ENCODE measurements at regions not wholly inside any gene's neighbourhood (a gene's known extent, or its start where the extent isn't known, plus 50 kb on each side); places are given as distances from the start of the nearest gene placed in this dataset.
A peak's percentile ranks its signal among the peaks of the same experiment; 100 is the strongest.

DNA sequence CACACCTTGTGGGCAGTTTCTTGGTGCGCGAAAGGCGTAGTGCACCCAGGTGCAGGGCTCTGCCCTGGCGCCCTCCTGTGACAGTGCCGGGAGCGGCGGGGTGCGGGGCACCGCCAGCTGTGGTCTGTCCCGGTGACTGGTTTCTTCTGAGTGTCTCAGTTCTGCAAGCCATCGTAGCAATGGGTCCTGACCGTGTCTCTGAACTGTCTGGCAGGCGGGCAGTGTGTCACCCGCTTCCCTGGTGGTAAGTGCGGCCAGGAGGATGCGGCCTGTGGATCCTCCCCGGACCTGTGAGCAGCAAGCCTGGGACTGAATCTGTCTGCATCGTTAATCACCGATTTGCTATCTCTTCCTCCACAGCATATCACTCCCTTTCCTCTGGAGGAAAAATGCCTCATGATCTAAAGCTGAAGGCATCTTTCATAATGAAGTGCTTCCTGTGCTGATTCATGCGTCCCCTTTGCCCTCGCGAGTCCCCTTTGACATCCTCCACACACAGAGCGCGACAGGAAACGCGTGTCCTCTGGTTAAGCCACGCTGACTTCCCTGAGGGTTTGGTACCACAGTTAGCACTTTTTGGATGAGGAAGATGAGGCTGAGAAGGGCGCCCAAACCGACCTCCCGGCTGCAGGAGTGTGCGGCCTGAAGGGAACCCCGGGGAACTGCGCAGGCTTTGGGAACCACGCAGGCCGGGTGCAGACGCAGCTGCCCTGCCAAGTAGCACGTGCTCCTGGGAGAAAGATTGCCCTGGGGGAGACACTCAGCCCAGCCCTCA is 416.0 kb upstream of the HS6ST1 start:
- no peak overlapping the region for H2AFZ ChIP-seq
- no peak overlapping the region for H3K4me2 ChIP-seq (ENCODE audit: low read length)
- no peak overlapping the region for H3K4me3 ChIP-seq (ENCODE audit: low read depth, low read length)
- H3K4me1 ChIP-seq: peaks cover 5% of the 10 kb centered on the region
- no peak overlapping the region for H3K9ac ChIP-seq
- no peaks in the 10 kb centered on the region for H3K9me3 ChIP-seq (ENCODE audit: control insufficient read depth, low read length)
- no peaks in the 10 kb centered on the region for H3K79me2 ChIP-seq
- TF ChIP-seq, protein P1, sequence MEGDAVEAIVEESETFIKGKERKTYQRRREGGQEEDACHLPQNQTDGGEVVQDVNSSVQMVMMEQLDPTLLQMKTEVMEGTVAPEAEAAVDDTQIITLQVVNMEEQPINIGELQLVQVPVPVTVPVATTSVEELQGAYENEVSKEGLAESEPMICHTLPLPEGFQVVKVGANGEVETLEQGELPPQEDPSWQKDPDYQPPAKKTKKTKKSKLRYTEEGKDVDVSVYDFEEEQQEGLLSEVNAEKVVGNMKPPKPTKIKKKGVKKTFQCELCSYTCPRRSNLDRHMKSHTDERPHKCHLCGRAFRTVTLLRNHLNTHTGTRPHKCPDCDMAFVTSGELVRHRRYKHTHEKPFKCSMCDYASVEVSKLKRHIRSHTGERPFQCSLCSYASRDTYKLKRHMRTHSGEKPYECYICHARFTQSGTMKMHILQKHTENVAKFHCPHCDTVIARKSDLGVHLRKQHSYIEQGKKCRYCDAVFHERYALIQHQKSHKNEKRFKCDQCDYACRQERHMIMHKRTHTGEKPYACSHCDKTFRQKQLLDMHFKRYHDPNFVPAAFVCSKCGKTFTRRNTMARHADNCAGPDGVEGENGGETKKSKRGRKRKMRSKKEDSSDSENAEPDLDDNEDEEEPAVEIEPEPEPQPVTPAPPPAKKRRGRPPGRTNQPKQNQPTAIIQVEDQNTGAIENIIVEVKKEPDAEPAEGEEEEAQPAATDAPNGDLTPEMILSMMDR (IDR thresholded peaks at IDR 0.05): no peak
- no peaks in the 10 kb centered on the region for H3K36me3 ChIP-seq (ENCODE audit: control insufficient read depth, insufficient read depth, low read length)
- no peaks in the 10 kb centered on the region for H3K27me3 ChIP-seq (ENCODE audit: control insufficient read depth, insufficient read depth, low read length)
- H3K27ac ChIP-seq: no peak overlapping the region

DNA sequence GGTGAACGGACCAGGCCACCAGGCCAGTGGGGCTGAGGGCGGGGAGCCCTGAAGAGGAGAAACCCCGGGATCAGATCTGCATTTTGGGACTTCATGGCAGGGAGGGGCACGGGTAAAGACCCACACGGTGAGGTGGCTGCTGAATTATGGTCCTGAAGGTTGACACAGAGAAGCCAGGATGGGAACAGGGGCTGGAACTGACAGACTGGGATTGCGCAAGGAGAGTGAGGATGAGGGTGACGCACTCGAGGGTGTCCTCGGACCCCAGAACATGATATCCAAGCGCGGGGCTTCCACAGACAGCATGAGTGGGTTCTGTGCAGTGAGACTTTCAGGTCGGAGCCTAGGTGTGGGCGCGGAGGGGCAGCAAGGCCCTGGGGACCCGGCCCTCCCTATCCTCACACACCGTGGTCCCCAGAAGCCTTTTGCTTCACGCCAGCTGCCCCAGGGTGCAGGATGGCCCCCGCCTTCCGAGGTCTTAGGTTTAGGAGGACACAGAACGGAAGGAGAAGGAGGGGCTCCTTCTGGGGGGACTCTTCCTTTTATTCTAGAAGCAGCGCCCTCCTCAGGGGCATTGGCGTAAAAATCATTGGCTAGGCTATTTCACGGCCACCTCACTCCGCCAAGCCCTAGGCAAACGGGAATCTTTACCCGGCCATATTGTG is 416.8 kb upstream of the HS6ST1 start:
- Histone ChIP-seq H3K27ac (no peak overlapping the region), H3K4me2 (ENCODE audit: low read length) (no peak overlapping the region), H3K4me3 (ENCODE audit: low read depth, low read length) (no peak overlapping the region), H3K27me3 (ENCODE audit: control insufficient read depth, insufficient read depth, low read length) (no peaks in the 10 kb centered on the region), H2AFZ (no peak overlapping the region), H3K9me3 (ENCODE audit: control insufficient read depth, low read length) (no peaks in the 10 kb centered on the region), H3K36me3 (ENCODE audit: control insufficient read depth, insufficient read depth, low read length) (no peaks in the 10 kb centered on the region), H3K4me1 (peaks cover 5% of the 10 kb centered on the region), H3K9ac (no peak overlapping the region), H3K79me2 (no peaks in the 10 kb centered on the region)
- TF ChIP-seq, protein P1 (IDR thresholded peaks at IDR 0.05): no peak

DNA sequence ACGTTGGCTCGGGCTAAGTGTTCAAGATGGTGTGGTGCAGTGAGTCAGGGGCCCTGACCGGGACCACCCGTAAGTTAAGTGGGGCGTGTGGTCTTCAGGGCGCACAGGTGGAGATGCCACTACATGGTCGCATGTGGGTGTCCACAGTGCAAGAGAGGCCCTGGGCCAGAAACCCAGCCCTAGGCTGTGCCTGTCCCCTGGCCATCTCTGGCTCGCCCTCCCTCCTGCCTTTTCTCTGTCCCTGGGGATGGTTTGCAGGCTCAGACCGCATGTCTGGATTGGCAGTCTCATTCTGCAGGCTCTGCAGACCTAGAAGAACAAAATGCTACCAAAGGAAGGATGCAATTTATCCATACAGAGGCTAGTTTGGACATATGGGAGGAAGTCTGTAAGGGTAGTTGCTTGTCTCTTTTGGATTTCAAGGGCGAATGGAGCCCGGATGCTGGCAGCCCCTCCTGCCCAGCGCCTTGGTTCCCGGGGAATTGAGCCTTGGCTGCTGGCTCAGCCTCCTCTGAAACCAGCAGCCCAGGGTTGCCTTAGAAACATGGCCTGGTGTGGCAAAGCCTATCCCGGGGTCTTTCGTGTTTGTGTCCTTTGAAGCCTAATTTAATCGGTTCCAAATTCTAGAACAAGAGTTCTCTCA is 417.5 kb upstream of the HS6ST1 start:
- Histone ChIP-seq H3K9ac (no peak overlapping the region), H3K27me3 (ENCODE audit: control insufficient read depth, insufficient read depth, low read length) (no peaks in the 10 kb centered on the region), H3K79me2 (no peaks in the 10 kb centered on the region), H3K36me3 (ENCODE audit: control insufficient read depth, insufficient read depth, low read length) (no peaks in the 10 kb centered on the region), H3K9me3 (ENCODE audit: control insufficient read depth, low read length) (no peaks in the 10 kb centered on the region), H3K4me1 (peaks cover 5% of the 10 kb centered on the region), H3K27ac (no peak overlapping the region), H3K4me3 (ENCODE audit: low read depth, low read length) (no peak overlapping the region), H3K4me2 (ENCODE audit: low read length) (peak overlapping the region; percentile 28), H2AFZ (peak overlapping the region; percentile 84)
- TF ChIP-seq, protein P1 (IDR thresholded peaks at IDR 0.05): no peak

DNA sequence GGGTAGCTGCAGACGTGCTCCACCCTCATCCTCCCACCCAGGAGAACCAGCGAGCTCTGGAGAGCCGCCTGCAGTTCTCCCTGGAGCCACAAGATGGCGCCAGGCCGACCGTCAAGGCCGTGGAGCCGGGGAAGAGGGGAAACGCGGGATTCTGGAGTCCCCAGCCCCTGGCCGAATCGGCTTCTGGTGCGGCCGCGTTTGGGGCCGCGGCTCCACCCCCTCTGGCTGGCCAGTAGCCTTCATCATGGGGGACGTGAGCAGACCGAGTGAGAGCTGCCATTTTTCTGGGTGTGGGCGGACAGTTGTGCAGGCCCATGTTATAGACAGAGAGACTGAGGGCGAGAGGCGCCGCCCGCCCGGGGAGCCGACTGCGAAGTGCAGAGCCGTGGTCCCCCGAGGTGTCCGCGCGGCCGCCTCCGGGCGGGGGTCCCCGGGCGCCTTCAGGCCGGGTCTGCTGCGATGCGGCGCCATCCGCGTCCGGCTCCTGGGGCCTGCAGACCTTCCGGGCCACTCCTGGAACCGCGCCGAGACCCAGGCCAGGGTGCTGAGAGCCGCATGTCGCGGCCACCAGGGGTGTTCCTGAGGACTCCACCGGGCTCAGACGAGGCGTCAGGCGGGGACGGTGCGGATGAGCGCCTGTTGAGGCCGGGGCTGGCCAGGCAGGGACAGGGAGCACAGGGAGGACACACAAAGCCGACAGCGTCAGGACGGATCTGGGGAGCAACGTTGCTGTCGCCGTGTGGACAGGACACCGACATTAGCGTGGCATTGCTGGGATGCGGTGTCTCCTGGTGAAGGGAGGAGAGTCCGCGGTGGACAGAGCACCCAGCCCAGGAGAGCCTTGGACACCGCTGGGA is 418.2 kb upstream of the HS6ST1 start:
- H3K4me1 ChIP-seq: peaks cover 5% of the 10 kb centered on the region
- H3K36me3 ChIP-seq (ENCODE audit: control insufficient read depth, insufficient read depth, low read length): no peaks in the 10 kb centered on the region
- no peak overlapping the region for H3K9ac ChIP-seq
- H3K27me3 ChIP-seq (ENCODE audit: control insufficient read depth, insufficient read depth, low read length): no peaks in the 10 kb centered on the region
- no peaks in the 10 kb centered on the region for H3K79me2 ChIP-seq
- TF ChIP-seq, protein P1 (IDR thresholded peaks at IDR 0.05): peak; percentile 99
- H2AFZ ChIP-seq: peak overlapping the region; percentile 84
- no peak overlapping the region for H3K27ac ChIP-seq
- no peaks in the 10 kb centered on the region for H3K9me3 ChIP-seq (ENCODE audit: control insufficient read depth, low read length)
- H3K4me2 ChIP-seq (ENCODE audit: low read length): peak overlapping the region; percentile 28
- H3K4me3 ChIP-seq (ENCODE audit: low read depth, low read length): no peak overlapping the region

Data from parathyroid adenoma (tissue), 2 donors.